Lung (tissue), 11 donors: ENCODE measurements at regions not wholly inside any gene's neighbourhood (a gene's known extent, or its start where the extent isn't known, plus 50 kb on each side); places are given as distances from the start of the nearest gene placed in this dataset.

Source experiments
- ATAC-seq: fragments of 200-7000 bp; cut with Tn5 transposase; one replicate; pipeline ENCODE4 v1.9.1; 2020; ENCODE audit warnings: moderate number of reproducible peaks; ENCODE audit not compliant: insufficient read depth, low FRiP score
- DNase-seq, 3 donors: peaks; one replicate each; pipeline ENCODE4 v3.0.0-alpha.2; 2013 to 2017
- H3K27ac ChIP-seq, 2 donors: one replicate each; pipeline ENCODE4 v1.5.1; 2013; ENCODE audit warnings: mild to moderate bottlenecking in 2 of 2, moderate library complexity in 2 of 2, control low read depth in 1 of 2, inconsistent platforms in 1 of 2, low read depth in 1 of 2, low read length in 1 of 2
- H3K27me3 ChIP-seq, 3 donors: one replicate each; pipeline ENCODE4 v1.5.1; 2013; ENCODE audit warnings: low read length in 2 of 3; ENCODE audit not compliant: control insufficient read depth in 3 of 3, insufficient read depth in 3 of 3
- H3K36me3 ChIP-seq, 4 donors: one replicate each; pipeline ENCODE4 v1.5.1; 2013; ENCODE audit warnings: low read length in 4 of 4, mild to moderate bottlenecking in 1 of 4, moderate library complexity in 1 of 4; ENCODE audit not compliant: control insufficient read depth in 4 of 4, insufficient read depth in 4 of 4
- H3K4me1 ChIP-seq, 5 donors: one replicate each; pipeline ENCODE4 v1.5.1; 2013; ENCODE audit warnings: low read length in 5 of 5, mild to moderate bottlenecking in 2 of 5, moderate library complexity in 1 of 5; ENCODE audit not compliant: control insufficient read depth in 5 of 5, insufficient read depth in 5 of 5
- H3K4me3 ChIP-seq: one replicate; pipeline ENCODE4 v1.5.1; 2013; ENCODE audit warnings: mild to moderate bottlenecking, control low read depth, moderate library complexity
- H3K9ac ChIP-seq, 2 donors: one replicate each; pipeline ENCODE4 v1.5.1; 2013; ENCODE audit warnings: low read length in 2 of 2, control low read depth in 1 of 2; ENCODE audit not compliant: insufficient read depth in 1 of 2
- H3K9me3 ChIP-seq, 4 donors: one replicate each; pipeline ENCODE4 v1.5.1; 2013; ENCODE audit warnings: low read length in 3 of 4, mild to moderate bottlenecking in 1 of 4, moderate library complexity in 1 of 4; ENCODE audit not compliant: control insufficient read depth in 4 of 4, insufficient read depth in 3 of 4
- WGBS, 2 donors: extraction: QIAGEN DNeasy Blood & Tissue Kit; methylation state at CpG; one replicate each; pipeline ENCODE4 v1.1.7; 2013; 5-methylcytosine and 5-hydroxymethylcytosine counted together
- TF ChIP-seq, protein P1 (sequence below): IDR thresholded peaks from 2 replicates; pipeline ENCODE4 v1.5.1; 2012; ENCODE audit warnings: mild to moderate bottlenecking; ENCODE audit errors: control extremely low read depth, extremely low read depth
- donor health status: control.
- donor health status: control.
- donor health status: Bipolar disorder and iron deficiency.
- donor health status: healthy.
- donor health status: DM: yes; HTN: yes; CAD: no.

DNA sequence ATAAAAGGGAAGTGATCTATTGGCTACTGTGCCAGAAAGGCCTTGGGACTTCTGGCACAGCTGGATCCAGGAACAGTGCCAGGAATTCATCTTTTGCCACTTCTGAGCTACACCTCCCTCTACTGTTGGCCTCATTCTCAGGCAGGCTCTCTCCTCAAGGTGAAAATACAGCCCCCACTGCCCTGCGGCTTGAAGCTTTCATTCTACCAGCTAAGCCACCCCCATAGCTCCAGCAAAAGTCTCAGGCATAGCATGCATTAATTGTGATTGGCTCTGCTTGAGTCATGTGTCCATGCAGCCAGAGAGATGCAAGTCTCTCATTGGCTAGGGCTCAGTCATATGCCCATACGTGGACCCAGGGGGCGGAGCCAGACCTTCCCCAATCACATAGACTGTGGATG, 142.4 kb downstream of the TPRA1 start:
- Histone ChIP-seq H3K4me3 (no peak overlapping the region), H3K27ac (no peak overlapping the region), H3K4me1 (no peaks in the 10 kb centered on the region), H3K9me3 (no peaks in the 10 kb centered on the region), H3K9ac (no peak overlapping the region), H3K36me3 (no peaks in the 10 kb centered on the region), H3K27me3 (peaks cover 0 to 16% (median 13%) of the 10 kb centered on the region in 3 donors)
- WGBS, 2 donors = 75 to 87% methylated on average over 3 of the region's 3 CpGs
- TF ChIP-seq, protein P1, sequence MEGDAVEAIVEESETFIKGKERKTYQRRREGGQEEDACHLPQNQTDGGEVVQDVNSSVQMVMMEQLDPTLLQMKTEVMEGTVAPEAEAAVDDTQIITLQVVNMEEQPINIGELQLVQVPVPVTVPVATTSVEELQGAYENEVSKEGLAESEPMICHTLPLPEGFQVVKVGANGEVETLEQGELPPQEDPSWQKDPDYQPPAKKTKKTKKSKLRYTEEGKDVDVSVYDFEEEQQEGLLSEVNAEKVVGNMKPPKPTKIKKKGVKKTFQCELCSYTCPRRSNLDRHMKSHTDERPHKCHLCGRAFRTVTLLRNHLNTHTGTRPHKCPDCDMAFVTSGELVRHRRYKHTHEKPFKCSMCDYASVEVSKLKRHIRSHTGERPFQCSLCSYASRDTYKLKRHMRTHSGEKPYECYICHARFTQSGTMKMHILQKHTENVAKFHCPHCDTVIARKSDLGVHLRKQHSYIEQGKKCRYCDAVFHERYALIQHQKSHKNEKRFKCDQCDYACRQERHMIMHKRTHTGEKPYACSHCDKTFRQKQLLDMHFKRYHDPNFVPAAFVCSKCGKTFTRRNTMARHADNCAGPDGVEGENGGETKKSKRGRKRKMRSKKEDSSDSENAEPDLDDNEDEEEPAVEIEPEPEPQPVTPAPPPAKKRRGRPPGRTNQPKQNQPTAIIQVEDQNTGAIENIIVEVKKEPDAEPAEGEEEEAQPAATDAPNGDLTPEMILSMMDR = no peak
- peak in 1 of 3 donors; percentile 6 for DNase-seq
- ATAC-seq = no peak

DNA sequence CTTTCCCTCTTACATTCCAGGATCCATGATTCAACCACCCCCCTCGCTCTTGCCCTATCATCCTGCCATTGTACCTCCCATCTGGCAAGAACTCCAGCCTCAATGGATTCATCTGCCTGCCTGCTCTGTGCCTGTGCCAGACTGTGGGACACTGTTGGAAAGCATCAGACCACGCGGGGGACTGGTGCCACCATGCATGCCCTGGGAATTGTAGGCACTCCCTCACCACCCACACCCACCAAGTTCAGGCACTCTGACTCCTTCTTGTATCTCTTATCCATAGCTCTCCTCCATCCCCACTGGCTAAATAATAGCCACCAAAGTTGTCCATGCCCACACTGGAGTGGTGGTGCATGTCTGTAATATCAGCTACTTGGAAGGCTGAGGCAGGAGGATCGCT, 143.8 kb downstream of the TPRA1 start:
- Histone ChIP-seq H3K9ac (no peak overlapping the region), H3K4me3 (no peak overlapping the region), H3K36me3 (no peaks in the 10 kb centered on the region), H3K27me3 (peaks cover 0 to 6% (median 2%) of the 10 kb centered on the region in 3 donors), H3K4me1 (no peaks in the 10 kb centered on the region), H3K27ac (no peak overlapping the region), H3K9me3 (no peaks in the 10 kb centered on the region)
- ATAC-seq (no peak), DNase-seq (peak in 1 of 3 donors; percentile 2)
- TF ChIP-seq, protein P1 = no peak
- 93 to 99% methylated on average over 4 of the region's 4 CpGs for WGBS, 2 donors

DNA sequence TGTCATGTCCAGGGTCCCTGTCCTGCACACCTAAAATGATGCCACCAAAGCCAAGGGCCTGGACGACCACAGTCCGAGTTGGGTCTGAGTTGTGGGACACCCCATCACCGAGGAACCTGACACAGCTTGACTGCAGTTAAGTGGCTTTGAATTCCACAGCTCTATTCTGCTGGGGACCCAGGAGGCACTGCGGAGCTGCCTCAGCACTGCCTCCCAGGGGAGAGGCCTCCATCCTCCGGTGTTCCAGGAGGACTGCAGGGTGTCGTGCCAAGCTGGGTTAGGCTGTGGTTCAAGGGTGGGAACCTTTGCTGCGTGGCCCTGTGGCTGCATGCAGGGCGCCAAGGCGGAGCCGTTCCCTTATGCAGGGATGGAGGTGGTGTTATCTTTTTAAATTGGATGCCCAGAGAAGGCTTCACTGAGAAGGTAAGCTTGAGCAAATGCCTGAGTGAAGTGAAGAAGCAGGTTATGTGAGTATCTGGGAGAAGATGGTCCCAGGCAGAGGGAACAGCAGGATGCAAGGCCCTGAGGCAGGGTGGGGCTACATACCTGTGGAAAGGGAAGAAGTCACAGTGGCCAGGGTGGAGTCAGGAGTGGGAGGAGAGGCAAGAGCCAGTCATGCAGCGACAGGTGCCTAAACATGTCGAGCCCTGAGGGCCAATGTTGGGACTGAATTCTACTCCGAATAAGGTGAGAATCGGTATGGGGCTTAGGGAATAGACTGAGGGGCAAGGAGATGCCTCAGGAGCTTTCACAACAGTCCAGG, 144.8 kb downstream of the TPRA1 start:
- peaks cover 0 to 3% (median 0%) of the 10 kb centered on the region in 3 donors for H3K27me3 ChIP-seq
- TF ChIP-seq, protein P1 = no peak
- no peaks in the 10 kb centered on the region for H3K4me1 ChIP-seq
- H3K4me3 ChIP-seq = no peak overlapping the region
- no peak overlapping the region for H3K9ac ChIP-seq
- H3K36me3 ChIP-seq = no peaks in the 10 kb centered on the region
- WGBS, 2 donors = 87 to 88% methylated on average over 14 of the region's 14 CpGs
- DNase-seq = no peak
- H3K9me3 ChIP-seq = no peaks in the 10 kb centered on the region
- H3K27ac ChIP-seq = no peak overlapping the region
- ATAC-seq = no peak

DNA sequence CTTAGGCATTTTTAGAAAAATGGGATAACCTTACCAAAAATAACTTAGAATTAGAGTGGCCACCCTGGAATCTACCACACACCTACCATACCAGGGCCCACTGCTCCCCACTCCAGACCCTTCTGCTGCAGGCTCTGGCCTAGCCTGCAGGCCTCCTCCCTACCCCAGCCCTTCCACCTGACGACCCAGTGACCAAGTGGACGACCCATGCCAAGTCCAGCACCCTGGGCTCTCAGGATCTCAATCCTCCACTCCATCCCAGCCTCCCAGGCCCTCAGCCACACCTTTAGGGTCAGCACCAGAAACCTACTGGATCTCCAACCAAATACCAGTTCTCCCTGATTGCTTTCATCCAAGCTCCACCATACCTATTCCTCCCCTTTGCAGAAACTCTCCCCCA, 145.8 kb downstream of the TPRA1 start:
- no peaks in the 10 kb centered on the region for H3K4me1 ChIP-seq
- WGBS, 2 donors = 72 to 86% methylated on average over 2 of the region's 2 CpGs
- H3K9me3 ChIP-seq = no peaks in the 10 kb centered on the region
- peaks cover 0 to 3% (median 0%) of the 10 kb centered on the region in 3 donors for H3K27me3 ChIP-seq
- no peak for DNase-seq
- no peak overlapping the region for H3K4me3 ChIP-seq
- no peak for ATAC-seq
- no peak overlapping the region for H3K9ac ChIP-seq
- no peak overlapping the region for H3K27ac ChIP-seq
- no peaks in the 10 kb centered on the region for H3K36me3 ChIP-seq
- TF ChIP-seq, protein P1 = no peak
